Kidney epithelial cell (primary cell): ENCODE measurements at regions not wholly inside any gene's neighbourhood (a gene's known extent, or its start where the extent isn't known, plus 50 kb on each side); places are given as distances from the start of the nearest gene placed in this dataset.

Source experiments
- DNase-seq: peaks from one replicate; pipeline ENCODE4 v3.0.0-alpha.2; 2010; ENCODE audit warnings: low read depth
- H3K27me3 ChIP-seq: 2 replicates; pipeline ENCODE4 v1.6.0; 2011; ENCODE audit warnings: low read length; ENCODE audit not compliant: control insufficient read depth, insufficient read depth
- H3K36me3 ChIP-seq: 2 replicates; pipeline ENCODE4 v1.5.1; 2011; ENCODE audit warnings: low read length; ENCODE audit not compliant: control insufficient read depth, insufficient read depth
- H3K4me3 ChIP-seq: 2 replicates; pipeline ENCODE4 v1.5.1; 2011; ENCODE audit warnings: low read depth, mild to moderate bottlenecking, control low read depth, low read length
- TF ChIP-seq, protein P1 (sequence below): IDR thresholded peaks from 2 replicates; pipeline ENCODE4 v1.5.1; 2011; ENCODE audit warnings: mild to moderate bottlenecking, moderate library complexity, low read length, control low read depth, inconsistent platforms; ENCODE audit not compliant: insufficient read depth, poor library complexity, severe bottlenecking

GRCh38 chr1:200231787-200232231, 178.0 kb downstream of the ZNF281 start:
- DNase-seq, result no peak
- TF ChIP-seq, protein P1, sequence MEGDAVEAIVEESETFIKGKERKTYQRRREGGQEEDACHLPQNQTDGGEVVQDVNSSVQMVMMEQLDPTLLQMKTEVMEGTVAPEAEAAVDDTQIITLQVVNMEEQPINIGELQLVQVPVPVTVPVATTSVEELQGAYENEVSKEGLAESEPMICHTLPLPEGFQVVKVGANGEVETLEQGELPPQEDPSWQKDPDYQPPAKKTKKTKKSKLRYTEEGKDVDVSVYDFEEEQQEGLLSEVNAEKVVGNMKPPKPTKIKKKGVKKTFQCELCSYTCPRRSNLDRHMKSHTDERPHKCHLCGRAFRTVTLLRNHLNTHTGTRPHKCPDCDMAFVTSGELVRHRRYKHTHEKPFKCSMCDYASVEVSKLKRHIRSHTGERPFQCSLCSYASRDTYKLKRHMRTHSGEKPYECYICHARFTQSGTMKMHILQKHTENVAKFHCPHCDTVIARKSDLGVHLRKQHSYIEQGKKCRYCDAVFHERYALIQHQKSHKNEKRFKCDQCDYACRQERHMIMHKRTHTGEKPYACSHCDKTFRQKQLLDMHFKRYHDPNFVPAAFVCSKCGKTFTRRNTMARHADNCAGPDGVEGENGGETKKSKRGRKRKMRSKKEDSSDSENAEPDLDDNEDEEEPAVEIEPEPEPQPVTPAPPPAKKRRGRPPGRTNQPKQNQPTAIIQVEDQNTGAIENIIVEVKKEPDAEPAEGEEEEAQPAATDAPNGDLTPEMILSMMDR, result no peak

DNA sequence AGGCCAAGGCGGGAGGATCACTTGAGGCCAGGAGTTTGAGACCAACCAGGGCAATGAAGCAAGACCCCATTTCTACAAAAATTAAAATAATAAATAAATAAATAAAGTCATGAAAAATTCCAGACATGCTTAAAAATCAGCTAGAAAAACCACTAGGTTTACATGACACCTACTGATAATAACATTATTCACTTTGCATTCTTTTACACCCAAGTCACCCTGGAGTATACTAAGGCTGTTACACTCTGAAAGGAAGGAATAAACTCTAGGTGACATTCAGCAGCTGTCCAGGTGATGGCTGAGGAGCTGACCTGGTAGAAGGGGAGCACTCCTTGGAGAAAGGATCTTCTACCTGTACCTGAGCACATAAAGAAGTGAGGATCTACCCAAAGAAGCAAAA, 179.2 kb downstream of the ZNF281 start:
- DNase-seq, result no peak
- H3K27me3 ChIP-seq, result no peaks in the 10 kb centered on the region
- no peak overlapping the region for H3K4me3 ChIP-seq
- TF ChIP-seq, protein P1, result no peak
- no peaks in the 10 kb centered on the region for H3K36me3 ChIP-seq

More at GRCh38 chr1:200231787-200232231, 178.0 kb downstream of the ZNF281 start:
- Histone ChIP-seq H3K27me3 (no peaks in the 10 kb centered on the region), H3K4me3 (no peak overlapping the region), H3K36me3 (no peaks in the 10 kb centered on the region)

- TF ChIP-seq, protein P1, result no peak
Observed at GRCh38 chr1:200228486-200228885, 181.3 kb downstream of the ZNF281 start.

DNA sequence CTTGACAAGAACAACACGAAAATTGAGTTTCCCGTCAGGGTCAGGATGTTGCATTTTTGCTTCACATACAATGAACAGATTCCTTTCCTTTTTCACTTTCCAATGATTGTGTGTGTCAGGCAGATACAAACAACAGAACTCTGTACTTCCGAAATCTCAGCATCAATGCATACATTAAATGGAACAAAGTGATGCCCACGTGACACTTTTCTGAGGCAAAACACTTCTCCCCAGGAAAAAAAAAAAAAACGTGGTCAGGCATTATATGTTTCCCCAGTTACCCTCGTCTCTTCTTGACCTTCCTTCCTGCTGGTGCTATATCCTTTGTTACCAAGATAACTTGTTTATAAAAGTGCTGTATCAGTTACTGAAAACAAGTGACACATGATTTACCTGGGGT, 181.8 kb downstream of the ZNF281 start:
- no peaks in the 10 kb centered on the region for H3K27me3 ChIP-seq
- DNase-seq, result no peak
- no peak overlapping the region for H3K4me3 ChIP-seq
- TF ChIP-seq, protein P1, result no peak
- no peaks in the 10 kb centered on the region for H3K36me3 ChIP-seq

More at GRCh38 chr1:200228486-200228885, 181.3 kb downstream of the ZNF281 start:
- no peak overlapping the region for H3K4me3 ChIP-seq
- no peaks in the 10 kb centered on the region for H3K36me3 ChIP-seq
- H3K27me3 ChIP-seq, result no peaks in the 10 kb centered on the region
- no peak for DNase-seq
